MM.1S (cell line): ENCODE measurements at regions not wholly inside any gene's neighbourhood (a gene's known extent, or its start where the extent isn't known, plus 50 kb on each side); places are given as distances from the start of the nearest gene placed in this dataset.

ENCODE experiments used
- DNase-seq: peaks from one replicate; pipeline ENCODE4 v3.0.0-alpha.2; 2015
- H2AFZ ChIP-seq: fragments of 300-600 bp; sonication (generic); 2 replicates; pipeline ENCODE4 v1.6.0; 2016; ENCODE audit warnings: antibody characterized with exemption, low read length
- H3F3A ChIP-seq: fragments of 300-600 bp; sonication (generic); 2 replicates; pipeline ENCODE4 v1.6.1; 2016; ENCODE audit warnings: mild to moderate bottlenecking, antibody characterized with exemption, low read length, moderate library complexity, mixed read lengths; ENCODE audit not compliant: insufficient read depth
- H3K27ac ChIP-seq: fragments of 300-600 bp; sonication (generic); 2 replicates; pipeline ENCODE4 v1.5.1; 2016; ENCODE audit warnings: mild to moderate bottlenecking, low read length
- H3K27me3 ChIP-seq: fragments of 300-600 bp; sonication (generic); replicated peaks from 2 replicates; pipeline ENCODE4 v1.6.0; 2016; ENCODE audit warnings: low read length; ENCODE audit not compliant: insufficient read depth
- H3K36me3 ChIP-seq: fragments of 300-600 bp; sonication (generic); replicated peaks from 2 replicates; pipeline ENCODE4 v1.6.1; 2016; ENCODE audit warnings: mild to moderate bottlenecking, low read length, mixed read lengths; ENCODE audit not compliant: insufficient read depth
- H3K4me1 ChIP-seq: fragments of 300-600 bp; sonication (generic); 2 replicates; pipeline ENCODE4 v1.6.1; 2016; ENCODE audit warnings: low read length, mixed read lengths
- H3K4me2 ChIP-seq: fragments of 300-600 bp; sonication (generic); 2 replicates; pipeline ENCODE4 v1.6.0; 2016; ENCODE audit warnings: low read depth, low read length
- H3K4me3 ChIP-seq: fragments of 300-600 bp; sonication (generic); 2 replicates; pipeline ENCODE4 v1.5.1; 2016; ENCODE audit warnings: low read length, mixed read lengths
- H3K79me2 ChIP-seq: fragments of 300-600 bp; sonication (generic); 2 replicates; pipeline ENCODE4 v1.6.1; 2016; ENCODE audit warnings: mixed run types, low read length, mixed read lengths
- H3K9ac ChIP-seq: fragments of 300-600 bp; sonication (generic); 2 replicates; pipeline ENCODE4 v1.6.1; 2016; ENCODE audit warnings: low read length, mixed read lengths
- H3K9me2 ChIP-seq: fragments of 300-600 bp; sonication (generic); replicated peaks from 2 replicates; pipeline ENCODE4 v1.6.1; 2016; ENCODE audit warnings: mild to moderate bottlenecking, low read length, mixed read lengths; ENCODE audit not compliant: insufficient read depth
- H3K9me3 ChIP-seq: fragments of 300-600 bp; sonication (generic); replicated peaks from 2 replicates; pipeline ENCODE4 v1.6.1; 2016; ENCODE audit warnings: mild to moderate bottlenecking, low read length, mixed read lengths; ENCODE audit not compliant: insufficient read depth
- H4K20me1 ChIP-seq: fragments of 300-600 bp; sonication (generic); 2 replicates; pipeline ENCODE4 v1.6.1; 2016; ENCODE audit warnings: mild to moderate bottlenecking, low read length, moderate library complexity, mixed read lengths; ENCODE audit not compliant: insufficient read depth
- CTCF ChIP-seq: fragments of 300-600 bp; sonication (generic); IDR thresholded peaks from 2 replicates; pipeline ENCODE4 v1.5.1; 2016; ENCODE audit warnings: antibody characterized with exemption, low read length, mixed read lengths
- EZH2 ChIP-seq: fragments of 300-600 bp; sonication (generic); optimal IDR thresholded peaks from 2 replicates; pipeline ENCODE3; 2017; ENCODE audit warnings: low read depth, mild to moderate bottlenecking, antibody characterized with exemption, low read length, mixed read lengths
- EZH2phosphoT487 ChIP-seq: fragments of 300-600 bp; sonication (generic); IDR thresholded peaks from 2 replicates; pipeline ENCODE4 v1.6.1; 2018; ENCODE audit warnings: antibody characterized with exemption, low read length

GRCh38 chr4:165700855-165701254 lies 172.2 kb upstream of the TLL1 start:
- Histone ChIP-seq H3K27ac (no peak overlapping the region), H3K4me1 (no peaks in the 10 kb centered on the region), H3K27me3 (no peaks in the 10 kb centered on the region)

GRCh38 chr4:165707128-165707527 lies 165.9 kb upstream of the TLL1 start:
- Histone ChIP-seq H3K9me3 (no peaks in the 10 kb centered on the region), H3K27me3 (no peaks in the 10 kb centered on the region), H3K4me2 (no peak overlapping the region), H4K20me1 (no peaks in the 10 kb centered on the region), H3K27ac (no peak overlapping the region), H3K79me2 (no peaks in the 10 kb centered on the region), H3F3A (no peaks in the 10 kb centered on the region), H3K4me1 (no peaks in the 10 kb centered on the region), H3K9me2 (no peaks in the 10 kb centered on the region), H3K9ac (no peak overlapping the region), H3K36me3 (no peaks in the 10 kb centered on the region), H3K4me3 (no peak overlapping the region), H2AFZ (no peak overlapping the region)
- DNase-seq, result no peak
- no peak for TF ChIP-seq EZH2phosphoT487
- TF ChIP-seq EZH2, result no peak
- TF ChIP-seq CTCF, result no peak

More at GRCh38 chr4:165700855-165701254, 172.2 kb upstream of the TLL1 start:
- Histone ChIP-seq H3K4me2 (no peak overlapping the region), H2AFZ (no peak overlapping the region), H3K9me3 (no peaks in the 10 kb centered on the region), H3F3A (no peaks in the 10 kb centered on the region), H3K9ac (no peak overlapping the region), H3K36me3 (no peaks in the 10 kb centered on the region), H4K20me1 (no peaks in the 10 kb centered on the region), H3K9me2 (no peaks in the 10 kb centered on the region), H3K4me3 (no peak overlapping the region), H3K79me2 (no peaks in the 10 kb centered on the region)
- no peak for DNase-seq
- no peak for TF ChIP-seq EZH2phosphoT487
- TF ChIP-seq CTCF, result no peak
- TF ChIP-seq EZH2, result no peak

- no peak overlapping the region for H3K9ac ChIP-seq
- no peaks in the 10 kb centered on the region for H3K9me3 ChIP-seq
- H3K27ac ChIP-seq, result no peak overlapping the region
- no peaks in the 10 kb centered on the region for H3K9me2 ChIP-seq
- H2AFZ ChIP-seq, result no peak overlapping the region
- DNase-seq, result no peak
- H3K4me2 ChIP-seq, result no peak overlapping the region
- H3K36me3 ChIP-seq, result no peaks in the 10 kb centered on the region
- H3K79me2 ChIP-seq, result no peaks in the 10 kb centered on the region
- no peak for TF ChIP-seq EZH2
- TF ChIP-seq CTCF, result no peak
- TF ChIP-seq EZH2phosphoT487, result no peak
- H3F3A ChIP-seq, result no peaks in the 10 kb centered on the region
- H3K4me1 ChIP-seq, result no peaks in the 10 kb centered on the region
- no peaks in the 10 kb centered on the region for H3K27me3 ChIP-seq
- no peak overlapping the region for H3K4me3 ChIP-seq
- no peaks in the 10 kb centered on the region for H4K20me1 ChIP-seq
Measured at GRCh38 chr4:165709516-165709915, 163.5 kb upstream of the TLL1 start.
